ENCODE measurements at regions not wholly inside any gene's neighbourhood (a gene's known extent, or its start where the extent isn't known, plus 50 kb on each side); places are given as distances from the start of the nearest gene placed in this dataset.

DNA sequence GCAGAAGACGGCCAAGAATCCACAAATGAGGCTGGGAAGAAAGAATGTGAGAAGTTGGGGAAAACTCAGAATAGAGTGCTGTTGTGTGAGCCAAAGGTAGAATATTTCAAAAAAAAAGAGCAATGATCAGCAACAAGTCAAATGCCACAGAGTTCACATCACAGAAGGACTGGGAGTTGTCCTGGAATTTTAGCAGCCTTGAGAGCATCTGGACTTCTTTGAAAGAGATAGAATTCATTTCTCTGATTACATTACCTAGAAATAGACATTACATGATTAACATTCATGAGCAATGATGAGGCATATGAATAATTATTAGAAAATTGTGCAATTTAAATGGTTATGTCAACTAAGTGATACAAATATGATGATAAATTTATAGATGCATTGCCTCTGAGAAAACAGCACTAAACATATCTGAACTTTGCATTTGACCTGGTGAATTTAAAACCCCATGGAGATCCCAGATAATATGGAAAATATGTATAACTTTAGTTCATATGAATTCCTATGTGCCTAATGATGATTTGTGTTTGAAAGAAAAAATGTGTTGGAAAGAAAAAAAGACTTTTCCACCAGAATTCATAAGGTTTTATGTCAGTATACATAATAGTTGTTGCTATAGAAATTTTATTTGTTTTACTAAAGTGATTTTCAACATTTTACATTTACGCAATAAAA is 186.2 kb downstream of the POSTN start:
- Histone ChIP-seq H3K9ac (ENCODE audit: low read length) (no peak overlapping the region), H2AFZ (ENCODE audit: low read length) (no peak overlapping the region), H4K20me1 (ENCODE audit: low read length) (no peaks in the 10 kb centered on the region), H3K4me2 (ENCODE audit: low read length) (no peak overlapping the region), H3K27ac (ENCODE audit: low read length) (no peak overlapping the region), H3K27me3 (ENCODE audit: low read length) (no peaks in the 10 kb centered on the region), H3K79me2 (ENCODE audit: low read length) (no peaks in the 10 kb centered on the region), H3K9me3 (ENCODE audit: low read length) (no peaks in the 10 kb centered on the region), H3K4me1 (ENCODE audit: insufficient read depth, low read length) (no peaks in the 10 kb centered on the region), H3K4me3 (ENCODE audit: low read length) (no peak overlapping the region), H3F3A (ENCODE audit: low read length, unreplicated experiment) (no peaks in the 10 kb centered on the region), H3K9me2 (replicated peaks; ENCODE audit: low read length) (no peaks in the 10 kb centered on the region), H3K36me3 (ENCODE audit: low read depth, low read length) (no peaks in the 10 kb centered on the region)
- DNase-seq (no peak), ATAC-seq (no peak)
- ChIA-PET CTCF (no interaction called here), POLR2A (ENCODE audit: unreplicated experiment) (no interaction called here)
- BruUV-seq (replicated peaks), result no TSS peak
- intact Hi-C loops (cut with micrococcal nuclease), result no loop called here
- TF ChIP-seq EZH2 (IDR thresholded peaks at IDR 0.05; ENCODE audit: low read length, unreplicated experiment), result no peak
- TF ChIP-seq, protein P1, sequence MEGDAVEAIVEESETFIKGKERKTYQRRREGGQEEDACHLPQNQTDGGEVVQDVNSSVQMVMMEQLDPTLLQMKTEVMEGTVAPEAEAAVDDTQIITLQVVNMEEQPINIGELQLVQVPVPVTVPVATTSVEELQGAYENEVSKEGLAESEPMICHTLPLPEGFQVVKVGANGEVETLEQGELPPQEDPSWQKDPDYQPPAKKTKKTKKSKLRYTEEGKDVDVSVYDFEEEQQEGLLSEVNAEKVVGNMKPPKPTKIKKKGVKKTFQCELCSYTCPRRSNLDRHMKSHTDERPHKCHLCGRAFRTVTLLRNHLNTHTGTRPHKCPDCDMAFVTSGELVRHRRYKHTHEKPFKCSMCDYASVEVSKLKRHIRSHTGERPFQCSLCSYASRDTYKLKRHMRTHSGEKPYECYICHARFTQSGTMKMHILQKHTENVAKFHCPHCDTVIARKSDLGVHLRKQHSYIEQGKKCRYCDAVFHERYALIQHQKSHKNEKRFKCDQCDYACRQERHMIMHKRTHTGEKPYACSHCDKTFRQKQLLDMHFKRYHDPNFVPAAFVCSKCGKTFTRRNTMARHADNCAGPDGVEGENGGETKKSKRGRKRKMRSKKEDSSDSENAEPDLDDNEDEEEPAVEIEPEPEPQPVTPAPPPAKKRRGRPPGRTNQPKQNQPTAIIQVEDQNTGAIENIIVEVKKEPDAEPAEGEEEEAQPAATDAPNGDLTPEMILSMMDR (conservative IDR thresholded peaks at IDR 0.05; ENCODE audit: low read depth, low read length), result no peak
- no peak for TF ChIP-seq EZH2phosphoT487 (IDR thresholded peaks at IDR 0.05; ENCODE audit: borderline replicate concordance, low read length)

DNA sequence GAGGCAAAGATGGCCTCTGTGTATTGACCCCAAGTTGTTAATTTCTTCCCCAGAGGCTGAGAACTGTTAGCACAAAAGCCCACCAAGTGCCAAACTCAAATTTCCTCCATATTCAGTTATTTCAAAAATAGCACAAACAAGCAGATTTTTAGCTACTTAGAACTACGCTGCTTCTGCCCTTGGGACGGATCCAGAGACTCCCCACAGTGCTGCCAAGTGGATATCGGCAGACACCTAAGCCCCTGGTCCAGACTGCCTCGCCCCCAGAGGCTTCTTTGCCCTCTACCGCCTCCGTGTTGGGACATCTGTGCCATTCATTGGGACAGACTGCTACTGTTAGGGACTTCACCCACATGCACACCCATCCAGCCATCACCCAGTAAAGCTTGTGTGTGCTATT is 188.3 kb downstream of the POSTN start:
- no peaks in the 10 kb centered on the region for H3K4me1 ChIP-seq (ENCODE audit: insufficient read depth, low read length)
- no peaks in the 10 kb centered on the region for H4K20me1 ChIP-seq (ENCODE audit: low read length)
- BruUV-seq (replicated peaks), result no TSS peak
- no peaks in the 10 kb centered on the region for H3F3A ChIP-seq (ENCODE audit: low read length, unreplicated experiment)
- H2AFZ ChIP-seq (ENCODE audit: low read length), result no peak overlapping the region
- CTCF ChIA-PET, result no interaction called here
- no peak overlapping the region for H3K4me2 ChIP-seq (ENCODE audit: low read length)
- no peaks in the 10 kb centered on the region for H3K9me3 ChIP-seq (ENCODE audit: low read length)
- DNase-seq (no peak), ATAC-seq (no peak)
- POLR2A ChIA-PET (ENCODE audit: unreplicated experiment), result no interaction called here
- no peaks in the 10 kb centered on the region for H3K36me3 ChIP-seq (ENCODE audit: low read depth, low read length)
- intact Hi-C loops (cut with micrococcal nuclease), result no loop called here
- TF ChIP-seq EZH2phosphoT487 (IDR thresholded peaks at IDR 0.05; ENCODE audit: borderline replicate concordance, low read length) (no peak), EZH2 (IDR thresholded peaks at IDR 0.05; ENCODE audit: low read length, unreplicated experiment) (no peak)
- TF ChIP-seq, protein P1 (conservative IDR thresholded peaks at IDR 0.05; ENCODE audit: low read depth, low read length), result no peak
- no peaks in the 10 kb centered on the region for H3K9me2 ChIP-seq (replicated peaks; ENCODE audit: low read length)
- H3K27ac ChIP-seq (ENCODE audit: low read length), result no peak overlapping the region
- H3K27me3 ChIP-seq (ENCODE audit: low read length), result no peaks in the 10 kb centered on the region
- no peak overlapping the region for H3K4me3 ChIP-seq (ENCODE audit: low read length)
- no peaks in the 10 kb centered on the region for H3K79me2 ChIP-seq (ENCODE audit: low read length)
- H3K9ac ChIP-seq (ENCODE audit: low read length), result no peak overlapping the region

DNA sequence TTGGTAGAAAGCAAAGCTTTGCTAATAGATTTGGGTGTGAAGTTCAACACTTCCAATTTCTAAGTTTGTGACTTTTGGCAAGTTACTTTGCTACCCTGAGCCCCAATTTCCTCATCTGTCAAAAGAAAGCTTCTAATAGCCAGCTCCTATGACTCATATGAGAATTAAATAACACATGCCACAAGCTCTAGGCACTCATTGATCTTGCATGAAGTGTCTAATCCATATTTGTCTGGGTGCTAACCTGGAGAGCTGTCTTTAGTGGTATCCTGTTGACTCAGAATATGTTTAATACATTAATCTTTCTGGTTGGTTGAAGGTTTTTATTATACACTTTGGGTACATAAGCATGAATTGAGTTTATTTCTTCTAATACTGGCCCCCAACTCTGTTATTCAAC is 188.8 kb downstream of the POSTN start:
- Histone ChIP-seq H3F3A (ENCODE audit: low read length, unreplicated experiment) (no peaks in the 10 kb centered on the region), H3K4me3 (ENCODE audit: low read length) (no peak overlapping the region), H3K27me3 (ENCODE audit: low read length) (no peaks in the 10 kb centered on the region), H3K4me1 (ENCODE audit: insufficient read depth, low read length) (no peaks in the 10 kb centered on the region), H3K79me2 (ENCODE audit: low read length) (no peaks in the 10 kb centered on the region), H3K27ac (ENCODE audit: low read length) (no peak overlapping the region), H3K36me3 (ENCODE audit: low read depth, low read length) (no peaks in the 10 kb centered on the region), H2AFZ (ENCODE audit: low read length) (no peak overlapping the region), H4K20me1 (ENCODE audit: low read length) (no peaks in the 10 kb centered on the region), H3K4me2 (ENCODE audit: low read length) (no peak overlapping the region), H3K9me2 (replicated peaks; ENCODE audit: low read length) (no peaks in the 10 kb centered on the region), H3K9ac (ENCODE audit: low read length) (no peak overlapping the region), H3K9me3 (ENCODE audit: low read length) (no peaks in the 10 kb centered on the region)
- TF ChIP-seq EZH2 (IDR thresholded peaks at IDR 0.05; ENCODE audit: low read length, unreplicated experiment) (no peak), EZH2phosphoT487 (IDR thresholded peaks at IDR 0.05; ENCODE audit: borderline replicate concordance, low read length) (no peak)
- TF ChIP-seq, protein P1 (conservative IDR thresholded peaks at IDR 0.05; ENCODE audit: low read depth, low read length), result no peak
- no peak for ATAC-seq
- intact Hi-C loops (cut with micrococcal nuclease), result no loop called here
- no peak for DNase-seq
- ChIA-PET CTCF (no interaction called here), POLR2A (ENCODE audit: unreplicated experiment) (no interaction called here)
- BruUV-seq (replicated peaks), result no TSS peak
